Right lobe of liver (tissue), 6 donors: ENCODE measurements at regions not wholly inside any gene's neighbourhood (a gene's known extent, or its start where the extent isn't known, plus 50 kb on each side); places are given as distances from the start of the nearest gene placed in this dataset.

ENCODE experiments used
- ATAC-seq, 4 donors: fragments of 200-7000 bp; cut with Tn5 transposase; one replicate each; pipeline ENCODE4 v1.9.1; 2020; ENCODE audit warnings: mild to moderate bottlenecking in 4 of 4, moderate library complexity in 4 of 4
- DNase-seq, 3 donors: peaks; one replicate each; pipeline ENCODE4 v3.0.0-alpha.2; 2020
- H3K27ac ChIP-seq, 3 donors: fragments of 200-600 bp; one replicate each; pipeline ENCODE4 v1.8.0; 2022
- H3K27me3 ChIP-seq, 2 donors: fragments of 200-600 bp; one replicate each; pipeline ENCODE4 v1.8.0; 2022
- H3K36me3 ChIP-seq, 4 donors: fragments of 200-600 bp; sonication (generic) in 1 of 4; one replicate each; pipeline versions ENCODE4 v1.5.1 to v1.8.0; 2017 to 2022; ENCODE audit warnings: control low read depth in 1 of 4
- H3K4me1 ChIP-seq, 4 donors: fragments of 200-600 bp; sonication (generic) in 1 of 4; one replicate each; pipeline versions ENCODE4 v1.5.1 to v1.8.0; 2017 to 2022; ENCODE audit warnings: control low read depth in 1 of 4
- H3K4me3 ChIP-seq, 3 donors: fragments of 200-600 bp; one replicate each; pipeline ENCODE4 v1.8.0; 2022
- H3K9me3 ChIP-seq, 4 donors: fragments of 200-600 bp; sonication (generic) in 1 of 4; one replicate each; pipeline versions ENCODE4 v1.5.1 to v1.8.0; 2017 to 2022; ENCODE audit warnings: control low read depth in 1 of 4
- POLR2A ChIP-seq: fragments of 450-650 bp; IDR thresholded peaks from one replicate; pipeline ENCODE4 v1.6.1; 2017; ENCODE audit warnings: antibody characterized with exemption, mild to moderate bottlenecking
- WGBS: methylation state at CpG from one replicate; pipeline ENCODE4 v1.1.6; 2018; ENCODE audit warnings: low coverage, low lambda C conversion rate; ENCODE audit not compliant: insufficient coverage; ENCODE audit errors: missing lambda C conversion rate; 5-methylcytosine and 5-hydroxymethylcytosine counted together
- intact Hi-C, 2 donors: fragments of 100-400 bp; cut with DNase I; formaldehyde crosslinking; loops; one replicate each; pipeline versions ENCODE4 v1.11.2 to v1.14.1; 2022
- TF ChIP-seq, protein P1 (sequence below), 4 donors: fragments of 200-600 bp in 3 of 4; fragments of 450-650 bp in 1 of 4; IDR thresholded peaks; one replicate each; pipeline versions ENCODE4 v1.5.1 to v1.8.0; 2016 to 2022; ENCODE audit warnings: antibody characterized with exemption in 4 of 4, mild to moderate bottlenecking in 2 of 4
- donor health status: DM: no; HTN: yes; CAD: no.
- donor health status: DM: no; HTN: no; CAD: no.
- donor health status: DM: no; HTN: no; CAD: no.
- donor health status: DM: no; HTN: yes; CAD: no.
- donor health status: DM: no; HTN: yes; CAD: no.

DNA sequence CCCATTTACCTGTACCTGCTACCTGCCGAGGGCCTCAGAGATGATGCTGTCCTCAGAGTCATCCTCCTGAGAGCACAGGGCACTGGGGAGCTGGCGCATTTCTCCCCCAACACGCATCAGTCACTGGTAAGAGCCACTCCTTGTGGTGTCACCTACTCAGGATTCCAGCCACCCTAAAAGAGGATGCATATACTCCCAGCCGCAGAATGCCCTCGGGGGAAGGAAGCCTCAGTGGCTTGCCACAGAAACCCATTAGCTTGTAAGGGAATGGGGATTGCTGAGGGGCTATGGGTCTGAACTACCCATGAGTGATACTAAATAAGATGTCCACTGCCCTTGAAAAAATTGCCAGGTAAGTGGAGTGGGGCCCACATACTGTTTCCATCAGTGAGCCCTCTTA is 279.2 kb downstream of the WDR11 start:
- WGBS: no CpG with 5 or more reads among the region's 5 CpGs
- Histone ChIP-seq H3K4me3 (no peak overlapping the region), H3K4me1 (no peaks in the 10 kb centered on the region), H3K9me3 (no peaks in the 10 kb centered on the region), H3K27ac (no peak overlapping the region), H3K27me3 (no peaks in the 10 kb centered on the region), H3K36me3 (no peaks in the 10 kb centered on the region)
- TF ChIP-seq, protein P1, sequence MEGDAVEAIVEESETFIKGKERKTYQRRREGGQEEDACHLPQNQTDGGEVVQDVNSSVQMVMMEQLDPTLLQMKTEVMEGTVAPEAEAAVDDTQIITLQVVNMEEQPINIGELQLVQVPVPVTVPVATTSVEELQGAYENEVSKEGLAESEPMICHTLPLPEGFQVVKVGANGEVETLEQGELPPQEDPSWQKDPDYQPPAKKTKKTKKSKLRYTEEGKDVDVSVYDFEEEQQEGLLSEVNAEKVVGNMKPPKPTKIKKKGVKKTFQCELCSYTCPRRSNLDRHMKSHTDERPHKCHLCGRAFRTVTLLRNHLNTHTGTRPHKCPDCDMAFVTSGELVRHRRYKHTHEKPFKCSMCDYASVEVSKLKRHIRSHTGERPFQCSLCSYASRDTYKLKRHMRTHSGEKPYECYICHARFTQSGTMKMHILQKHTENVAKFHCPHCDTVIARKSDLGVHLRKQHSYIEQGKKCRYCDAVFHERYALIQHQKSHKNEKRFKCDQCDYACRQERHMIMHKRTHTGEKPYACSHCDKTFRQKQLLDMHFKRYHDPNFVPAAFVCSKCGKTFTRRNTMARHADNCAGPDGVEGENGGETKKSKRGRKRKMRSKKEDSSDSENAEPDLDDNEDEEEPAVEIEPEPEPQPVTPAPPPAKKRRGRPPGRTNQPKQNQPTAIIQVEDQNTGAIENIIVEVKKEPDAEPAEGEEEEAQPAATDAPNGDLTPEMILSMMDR (IDR thresholded peaks at IDR 0.05): no peak
- no peak for TF ChIP-seq POLR2A
- DNase-seq (no peak), ATAC-seq (no peak)
- intact Hi-C loops: no loop called here

DNA sequence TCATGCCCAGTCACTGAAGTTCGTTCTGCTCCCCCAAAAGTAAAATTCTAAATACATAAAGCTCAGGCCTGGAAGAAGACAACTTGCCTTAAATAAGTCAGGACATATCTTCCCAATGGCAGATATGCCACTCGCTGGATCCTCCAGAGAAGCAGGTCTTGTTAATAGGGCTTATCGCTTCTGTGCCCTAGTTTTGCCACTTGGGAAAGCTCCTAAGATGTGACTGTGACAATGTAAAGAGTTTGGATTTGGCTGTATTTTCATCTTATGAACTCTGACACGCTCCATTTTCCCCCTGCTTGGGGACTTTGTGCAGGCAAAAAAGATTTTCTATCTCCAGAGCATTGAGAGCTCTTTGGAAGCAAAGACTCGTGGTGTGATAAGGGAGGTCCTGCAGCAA is 279.9 kb downstream of the WDR11 start:
- no peak for DNase-seq
- H3K27ac ChIP-seq: no peak overlapping the region
- ATAC-seq: no peak
- H3K4me3 ChIP-seq: no peak overlapping the region
- no peaks in the 10 kb centered on the region for H3K27me3 ChIP-seq
- TF ChIP-seq POLR2A: no peak
- TF ChIP-seq, protein P1 (IDR thresholded peaks at IDR 0.05): no peak
- whole genome bisulfite sequencing: 59% methylated on average over 4 of the region's 5 CpGs
- intact Hi-C loops: no loop called here
- no peaks in the 10 kb centered on the region for H3K4me1 ChIP-seq
- H3K36me3 ChIP-seq: no peaks in the 10 kb centered on the region
- H3K9me3 ChIP-seq: no peaks in the 10 kb centered on the region

DNA sequence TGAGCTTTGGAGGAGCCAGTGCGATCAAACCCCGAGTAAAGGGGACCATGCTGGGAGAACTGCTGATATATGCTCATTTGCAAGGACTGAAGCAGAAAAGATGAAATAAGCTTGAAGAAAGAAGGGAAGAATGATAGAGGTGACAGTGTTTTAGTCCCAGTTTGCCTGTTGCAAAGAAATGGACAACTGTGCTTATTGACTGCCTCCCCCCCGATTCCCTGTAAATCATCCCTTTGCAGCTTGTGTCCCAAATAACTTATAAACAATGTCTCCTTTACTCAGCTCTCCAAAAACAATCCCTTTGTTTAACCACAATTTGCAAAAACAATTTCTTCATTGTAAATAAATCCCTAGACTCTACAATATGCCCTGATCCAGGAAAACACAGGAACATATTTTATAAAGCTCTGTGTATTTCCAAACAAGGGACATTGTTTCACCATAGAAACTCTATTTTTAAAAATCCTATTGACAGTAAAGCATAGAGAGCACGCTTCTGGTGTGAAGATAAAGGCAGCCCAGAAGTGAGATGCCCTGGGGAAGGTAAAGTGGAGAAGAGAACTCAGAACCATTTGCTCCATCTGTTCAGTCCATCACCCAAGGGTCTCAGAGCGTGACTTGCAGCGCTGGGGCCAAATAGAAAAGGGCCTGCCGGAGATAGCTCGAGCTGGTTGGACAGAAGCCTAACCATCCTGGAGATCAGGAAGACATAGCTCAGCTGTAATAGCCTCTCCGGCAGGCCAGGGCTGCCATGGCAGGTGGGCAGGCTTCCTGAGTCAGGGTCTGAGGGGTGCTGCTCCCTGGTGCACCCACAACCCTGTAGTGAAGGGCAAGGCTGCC is 280.5 kb downstream of the WDR11 start:
- no peak for DNase-seq
- no peaks in the 10 kb centered on the region for H3K36me3 ChIP-seq
- H3K4me3 ChIP-seq: no peak overlapping the region

DNA sequence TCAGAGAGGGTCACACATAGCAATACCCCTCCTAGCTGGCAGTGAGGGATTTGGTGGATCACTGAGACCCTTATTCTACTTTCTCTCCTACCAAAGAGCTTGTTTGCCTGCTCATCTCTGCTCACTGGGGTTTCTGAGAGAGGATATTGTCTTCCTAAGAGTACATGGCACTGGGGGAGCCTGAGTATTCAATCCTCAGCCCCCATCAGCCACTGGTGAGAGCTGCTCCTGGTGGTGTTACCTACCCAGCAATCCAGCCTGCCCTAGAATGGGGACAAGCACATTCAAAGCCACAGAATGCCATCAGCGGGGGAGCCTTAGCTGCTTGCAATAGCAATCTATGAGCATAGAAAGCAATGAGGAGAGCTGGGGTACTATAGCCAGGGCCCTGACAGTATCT is 281.1 kb downstream of the WDR11 start:
- no peaks in the 10 kb centered on the region for H3K36me3 ChIP-seq
- DNase-seq: no peak
- TF ChIP-seq, protein P1 (IDR thresholded peaks at IDR 0.05): no peak
- no peak for TF ChIP-seq POLR2A
- WGBS: 60% methylated on average over 1 of the region's 1 CpG
- intact Hi-C loops: no loop called here
- H3K27me3 ChIP-seq: no peaks in the 10 kb centered on the region
- no peaks in the 10 kb centered on the region for H3K9me3 ChIP-seq
- no peaks in the 10 kb centered on the region for H3K4me1 ChIP-seq
- H3K27ac ChIP-seq: no peak overlapping the region
- H3K4me3 ChIP-seq: no peak overlapping the region
- ATAC-seq: no peak

More for the DNA sequence above, 280.5 kb downstream of the WDR11 start:
- intact Hi-C loops: no loop called here
- no peaks in the 10 kb centered on the region for H3K9me3 ChIP-seq
- 72% methylated on average over 9 of the region's 9 CpGs for WGBS
- H3K4me1 ChIP-seq: no peaks in the 10 kb centered on the region
- no peak overlapping the region for H3K27ac ChIP-seq
- no peak for ATAC-seq
- no peak for TF ChIP-seq POLR2A
- TF ChIP-seq, protein P1 (IDR thresholded peaks at IDR 0.05): no peak
- H3K27me3 ChIP-seq: no peaks in the 10 kb centered on the region
